Stimulated activated CD4-positive, alpha-beta T cell treated with anti-CD3 and anti-CD28 coated beads, Interleukin-12 subunit alpha, Interleukin-12 subunit beta, amount 100 ng/mL, for 24 hours (primary cell): ENCODE measurements at regions not wholly inside any gene's neighbourhood (a gene's known extent, or its start where the extent isn't known, plus 50 kb on each side); places are given as distances from the start of the nearest gene placed in this dataset.

Experiments
- DNase-seq, 2 experiments: peaks; one replicate each; pipeline ENCODE4 v3.0.0-alpha.2; 2020; ENCODE audit warnings: low read depth in 2 of 2

DNA sequence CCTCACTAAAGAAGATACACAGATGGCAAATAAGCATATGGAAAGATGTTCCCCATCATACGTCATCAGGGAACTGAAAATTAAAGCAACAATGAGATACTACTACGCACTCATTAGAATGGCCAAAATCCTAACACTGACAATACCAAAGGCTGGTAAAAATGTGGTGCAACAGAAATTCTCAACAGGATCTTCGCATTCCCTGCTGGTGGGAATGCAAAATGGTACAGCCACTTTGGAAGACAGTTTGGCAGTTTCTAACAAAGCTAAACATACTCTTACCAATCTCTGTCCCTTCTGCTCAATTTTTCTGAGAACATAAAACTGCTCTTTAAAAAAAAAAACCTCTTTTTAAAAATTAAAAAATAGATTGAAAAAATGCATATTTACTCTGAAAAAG, 300.2 kb downstream of the FBXW7 start:
- DNase-seq = no peak

DNA sequence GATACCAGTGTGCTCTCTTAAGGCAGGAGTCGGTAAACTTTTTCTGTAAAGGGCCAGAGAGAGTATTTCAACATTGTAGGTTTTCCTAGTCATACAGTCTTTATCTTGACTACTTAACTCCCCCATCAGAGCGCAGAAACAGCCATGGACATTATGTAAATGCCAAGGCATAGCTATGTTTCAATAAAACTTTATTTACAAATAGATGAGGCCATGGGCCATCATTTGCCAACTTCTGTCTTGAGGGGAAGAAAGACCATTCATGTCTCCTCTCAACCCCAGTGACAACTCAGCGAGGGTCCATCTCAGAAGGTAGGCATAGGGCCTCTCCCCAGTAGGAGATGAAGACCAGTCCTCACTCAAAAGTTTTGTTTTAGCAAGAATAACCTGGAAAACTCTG, 301.3 kb downstream of the FBXW7 start:
- DNase-seq = no peak

DNA sequence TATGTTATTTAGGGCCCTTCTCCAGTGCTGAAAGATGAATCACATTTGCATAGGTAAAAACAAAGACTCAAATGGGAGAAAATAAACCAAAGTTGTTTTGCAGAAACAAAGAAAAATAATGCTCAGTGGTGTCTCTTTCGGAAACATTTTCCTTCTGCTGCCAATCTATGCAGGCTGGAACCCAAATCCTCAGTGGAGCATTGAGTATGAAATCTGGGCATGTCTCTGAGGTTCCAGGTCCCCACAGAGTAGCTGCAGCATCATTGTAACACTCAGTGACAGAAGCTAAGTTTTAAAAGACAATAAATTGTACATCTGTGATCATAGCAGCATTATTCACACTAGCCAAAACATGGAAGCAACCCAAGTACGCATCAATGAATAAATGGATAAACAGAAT, 303.6 kb downstream of the FBXW7 start:
- DNase-seq = no peak

DNA sequence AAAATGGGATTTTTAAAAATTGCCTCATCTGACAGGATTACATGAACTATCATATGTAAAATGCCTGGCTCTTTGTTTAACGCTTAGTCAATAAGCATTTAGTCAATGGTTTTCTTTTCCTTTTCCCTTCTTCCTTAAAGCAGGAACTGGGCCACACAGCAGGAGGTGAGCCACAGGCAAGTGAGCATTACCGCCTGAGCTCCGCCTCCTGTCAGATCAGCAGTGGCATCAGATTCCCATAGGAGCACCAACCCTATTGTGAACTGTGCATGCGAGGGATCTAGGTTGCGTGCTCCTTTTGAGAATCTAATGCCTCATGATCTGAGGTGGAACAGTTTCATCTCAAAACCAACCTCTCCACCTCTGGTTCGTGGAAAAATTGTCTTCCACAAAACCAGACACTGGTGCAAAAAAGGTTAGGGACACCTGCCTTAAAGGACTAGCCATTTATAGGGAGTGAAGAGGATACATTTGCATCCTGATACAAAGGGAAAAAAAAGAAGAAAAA, 306.1 kb downstream of the FBXW7 start:
- DNase-seq = no peak

DNA sequence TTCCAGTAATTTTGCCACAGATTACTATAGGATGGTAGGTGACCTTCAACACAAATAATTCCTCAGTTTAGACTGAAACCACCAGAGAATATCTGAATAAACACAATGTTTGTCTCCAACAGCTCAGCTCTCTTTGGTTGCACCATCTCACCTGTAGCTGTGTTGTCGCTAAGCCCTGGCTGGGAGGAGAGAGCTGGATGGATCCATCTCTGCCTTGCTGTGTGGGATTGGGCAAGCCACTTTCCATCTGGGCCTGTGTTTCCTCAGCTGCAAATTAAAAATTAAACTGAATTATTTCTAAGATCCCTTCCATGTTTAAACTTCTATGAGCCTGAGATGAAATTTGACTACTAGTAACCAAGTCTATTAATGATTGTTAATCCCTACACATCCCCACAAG, 310.2 kb downstream of the FBXW7 start:
- no peak for DNase-seq

DNA sequence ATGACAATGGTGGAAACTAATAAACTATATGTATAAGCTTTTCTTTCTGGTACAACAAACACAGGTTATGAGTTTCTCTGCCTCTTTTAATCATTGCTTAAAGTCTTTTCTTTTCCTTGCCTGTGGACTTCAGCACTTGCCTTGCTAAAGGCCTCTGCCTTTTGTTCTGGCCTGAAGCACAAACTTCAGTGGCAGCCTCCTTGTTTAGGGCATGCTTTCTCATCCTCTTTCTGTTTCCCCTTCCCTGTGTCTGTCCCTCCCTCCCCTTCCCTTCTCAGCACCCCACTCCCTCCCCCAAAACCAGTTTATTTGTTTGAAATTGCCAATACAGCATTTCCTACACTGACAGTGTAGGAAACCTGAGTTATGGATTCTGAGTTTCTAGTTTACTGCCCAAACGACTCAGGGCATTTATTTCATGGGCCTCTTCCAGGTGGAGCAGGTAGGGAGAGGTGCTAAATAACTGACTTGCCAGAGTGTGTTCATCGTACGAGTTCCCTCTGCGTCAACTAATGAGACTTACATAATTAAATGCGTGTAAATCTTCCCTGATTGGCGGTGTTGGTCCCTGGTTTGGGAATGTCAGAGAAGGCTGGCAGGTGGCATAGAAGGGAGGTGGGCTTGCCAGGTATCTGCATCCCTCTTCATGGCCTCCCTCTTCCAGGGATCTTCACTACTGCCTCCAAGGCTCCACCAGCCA, 311.0 kb downstream of the FBXW7 start:
- no peak for DNase-seq

DNA sequence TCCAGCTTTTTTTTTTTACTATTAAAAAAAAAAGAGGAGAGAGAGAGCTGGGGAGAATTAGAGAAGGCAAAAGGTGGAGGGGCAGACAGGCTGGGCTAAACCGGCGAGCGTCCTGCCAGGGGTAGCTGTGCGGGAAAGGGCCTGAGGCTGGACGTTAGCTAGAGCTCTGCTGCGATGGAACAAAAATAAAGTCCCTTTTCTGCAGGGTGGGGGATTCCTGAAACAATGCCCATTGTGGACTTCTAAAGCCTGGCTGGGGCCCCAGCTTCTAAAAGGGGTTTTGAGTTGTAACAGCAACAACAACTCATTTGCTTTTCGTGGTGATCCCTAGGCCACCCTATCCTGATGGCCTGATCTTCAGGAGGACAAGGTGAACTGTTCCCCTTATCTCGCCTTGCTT, 311.7 kb downstream of the FBXW7 start:
- DNase-seq = no peak

DNA sequence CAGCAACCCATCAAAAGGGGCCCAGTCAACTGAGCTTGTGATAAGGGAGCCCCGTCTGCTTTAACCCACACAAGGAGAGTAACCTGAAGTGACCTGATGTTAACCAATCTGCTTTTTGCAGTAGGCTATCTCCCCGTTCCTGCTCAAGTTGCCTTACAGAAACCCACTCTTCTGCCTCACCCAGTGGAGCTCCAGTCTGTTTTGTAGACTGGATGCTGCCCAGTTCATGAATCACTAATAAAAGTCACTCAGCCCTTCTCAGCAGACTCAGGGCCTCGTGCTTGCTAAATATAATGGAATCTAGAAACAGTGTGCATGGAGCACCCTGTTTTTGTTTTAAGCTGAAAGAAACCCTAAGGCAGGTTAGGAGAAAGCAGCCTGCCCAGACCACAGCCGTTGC, 312.3 kb downstream of the FBXW7 start:
- no peak for DNase-seq

DNA sequence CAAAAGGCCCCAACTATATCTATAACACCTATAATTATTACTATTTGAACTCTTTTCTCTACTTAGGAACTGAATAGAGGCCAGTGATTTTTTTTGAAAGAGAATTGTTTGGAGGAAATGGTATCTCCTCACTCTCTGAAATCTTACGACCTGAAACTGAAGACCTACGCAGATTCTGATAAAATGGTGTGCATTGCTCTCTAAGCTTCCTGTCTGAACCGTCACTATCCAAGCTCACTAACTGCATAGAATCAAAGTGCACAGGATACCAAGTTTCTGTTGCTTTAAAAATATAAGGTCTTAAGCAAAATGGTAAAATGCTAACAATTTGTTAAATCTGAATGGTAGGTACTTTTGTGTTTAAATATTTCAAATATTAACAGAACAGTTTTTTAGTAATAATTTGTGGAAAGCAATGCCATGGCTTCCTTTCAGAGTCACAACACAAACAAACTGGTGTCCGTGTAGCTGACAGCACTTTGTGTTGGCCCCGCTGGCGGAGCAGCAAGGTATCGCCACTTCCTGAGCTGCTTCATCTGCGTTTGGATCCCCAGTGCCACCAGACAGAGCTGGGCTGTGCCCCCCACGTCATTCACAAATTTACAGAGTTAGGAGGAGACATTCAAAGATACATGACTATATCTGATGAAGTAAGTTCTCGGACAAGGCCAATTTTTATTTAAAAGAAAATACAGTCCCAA, 313.9 kb downstream of the FBXW7 start:
- no peak for DNase-seq

DNA sequence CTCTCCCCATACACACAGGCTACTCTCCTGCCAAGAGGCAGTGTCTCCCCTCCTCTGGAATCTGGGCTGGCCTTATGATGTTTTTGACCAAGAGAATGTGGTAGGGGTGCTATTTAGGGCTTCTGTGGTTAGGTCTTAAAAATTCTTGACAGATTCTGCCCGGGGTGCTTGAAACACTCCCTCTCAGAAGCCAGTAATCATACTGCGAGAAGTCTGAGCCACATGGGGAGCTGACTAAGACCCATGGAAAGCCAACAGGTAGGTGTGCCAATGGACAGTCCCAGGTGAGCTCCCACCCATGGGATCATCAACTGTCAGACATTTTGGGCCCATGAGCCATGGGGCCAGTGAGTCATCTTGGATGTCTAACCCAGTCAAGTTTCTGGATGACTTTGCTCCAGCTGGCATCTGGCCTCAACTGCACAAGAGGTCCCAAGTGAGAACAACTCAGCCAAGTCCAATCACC, 315.7 kb downstream of the FBXW7 start:
- DNase-seq = peak in 1 of 2 experiments; percentile 3

DNA sequence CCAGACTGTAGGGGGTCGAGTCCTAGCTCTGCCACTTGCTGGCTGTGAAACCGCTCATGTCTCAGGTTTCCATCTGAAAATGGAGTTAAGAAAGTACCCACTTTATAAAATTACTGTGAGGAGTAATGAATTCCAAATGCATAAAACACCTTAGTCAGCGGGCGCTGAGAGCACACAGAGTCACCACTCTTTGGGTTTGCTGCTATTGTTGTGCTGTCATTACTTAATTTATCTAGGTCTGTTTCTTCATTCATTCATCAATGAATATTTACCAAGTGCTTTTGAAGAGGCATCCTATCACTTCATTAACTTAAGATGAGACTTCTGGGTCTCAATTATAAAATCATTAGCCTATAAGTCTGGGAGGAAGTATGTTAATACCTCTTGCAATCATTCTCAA, 317.3 kb downstream of the FBXW7 start:
- DNase-seq = no peak

DNA sequence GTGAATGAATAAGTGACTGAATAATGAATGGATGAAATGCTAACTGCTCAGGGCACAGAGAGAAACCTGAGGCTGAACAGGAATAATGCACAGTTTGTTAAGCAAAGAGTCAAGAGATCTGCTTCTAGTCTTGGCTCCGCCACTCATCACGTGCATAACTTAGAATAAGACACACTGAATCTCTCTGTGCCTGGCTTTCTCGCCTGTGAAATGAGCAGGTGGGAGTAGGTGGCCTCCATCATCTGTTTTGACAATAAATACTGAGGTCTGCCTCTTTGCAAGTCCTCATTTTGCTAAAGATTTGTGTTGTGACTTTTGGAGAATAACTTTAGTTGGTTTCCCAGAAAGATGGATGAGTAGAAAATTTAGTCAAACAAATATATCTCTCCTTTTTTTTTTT, 318.0 kb downstream of the FBXW7 start:
- DNase-seq = no peak

DNA sequence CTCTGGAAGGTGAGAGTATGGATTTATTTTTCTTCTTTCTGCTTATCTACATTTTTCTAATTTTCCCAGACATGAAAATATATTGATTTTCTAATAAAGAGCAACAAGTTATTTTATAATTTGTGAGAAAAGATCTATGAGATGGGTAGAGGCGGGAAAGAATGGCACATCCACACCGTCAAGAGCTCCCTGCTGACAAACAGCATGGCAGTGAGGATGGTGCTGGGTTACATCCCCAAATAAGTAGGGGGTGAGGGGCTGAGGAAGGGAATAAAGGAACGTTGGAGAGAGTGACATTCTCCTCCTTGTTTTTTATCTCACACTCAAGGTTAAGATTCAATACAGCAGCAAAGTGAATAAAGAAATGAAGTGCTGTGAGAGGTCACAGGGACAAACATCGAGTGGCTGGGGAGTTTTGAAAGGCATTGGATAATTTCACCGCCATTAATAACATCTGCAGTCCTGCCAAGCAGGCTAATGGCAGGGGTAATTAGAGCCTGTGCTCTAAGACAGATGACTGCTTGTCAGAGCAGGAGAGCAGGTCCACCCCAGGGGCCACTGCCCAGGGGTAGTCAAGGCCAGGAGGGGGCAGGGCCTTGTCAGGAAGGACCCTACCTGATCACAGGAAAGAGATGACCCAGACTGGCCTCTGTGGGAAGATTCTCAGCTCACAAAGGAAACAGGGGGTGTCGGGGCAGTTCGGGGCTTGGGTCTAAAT, 323.8 kb downstream of the FBXW7 start:
- no peak for DNase-seq

DNA sequence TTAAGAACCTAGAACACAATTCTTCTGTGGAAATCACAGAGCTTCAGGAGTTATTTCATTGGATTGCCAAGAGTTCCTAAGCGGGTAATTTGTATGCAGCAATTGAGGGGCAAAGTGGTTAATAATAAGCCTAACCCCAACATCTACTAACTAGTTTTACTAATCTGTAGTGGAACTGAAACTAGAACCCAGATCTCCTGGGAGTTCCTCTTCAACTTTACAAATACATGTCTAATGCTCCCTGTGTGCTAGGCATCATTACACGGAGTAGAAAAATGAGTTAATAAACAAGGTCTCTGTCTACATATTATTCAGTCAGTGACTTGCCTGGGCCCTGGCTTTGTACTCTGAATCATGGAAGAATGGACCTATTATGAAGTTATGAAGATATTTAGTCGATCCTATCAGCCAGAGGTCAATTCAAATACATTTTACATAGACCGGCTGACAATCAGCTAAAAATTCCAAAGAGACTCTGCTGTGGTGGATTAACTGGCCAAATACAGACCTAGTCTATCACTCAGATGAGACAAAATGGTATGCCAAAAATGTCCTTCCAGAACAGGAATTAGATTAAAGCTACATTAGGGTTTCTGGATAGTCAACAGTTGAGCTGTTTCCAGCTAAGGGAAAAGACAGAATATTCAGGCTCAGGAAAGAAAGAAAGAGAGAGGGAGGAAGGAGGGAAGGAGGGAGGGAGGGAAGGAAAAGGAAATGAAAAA, 326.0 kb downstream of the FBXW7 start:
- no peak for DNase-seq

DNA sequence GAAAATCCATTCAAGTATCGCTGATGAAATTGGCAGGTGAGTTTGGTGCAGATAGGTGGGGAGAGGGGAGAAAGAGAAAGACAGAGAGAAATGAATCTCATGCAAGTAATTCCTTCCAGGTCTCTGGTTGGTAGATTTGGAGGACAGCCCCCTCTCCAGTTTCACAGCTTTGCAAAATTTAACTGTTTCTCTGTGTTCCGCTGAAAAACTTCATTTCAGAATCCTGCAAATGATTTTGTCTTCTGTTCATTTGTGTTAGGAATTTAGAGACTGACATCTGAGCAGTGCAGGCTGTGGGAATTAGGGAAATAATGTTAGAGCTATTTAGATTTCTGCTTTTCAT, 328.5 kb downstream of the FBXW7 start:
- no peak for DNase-seq

DNA sequence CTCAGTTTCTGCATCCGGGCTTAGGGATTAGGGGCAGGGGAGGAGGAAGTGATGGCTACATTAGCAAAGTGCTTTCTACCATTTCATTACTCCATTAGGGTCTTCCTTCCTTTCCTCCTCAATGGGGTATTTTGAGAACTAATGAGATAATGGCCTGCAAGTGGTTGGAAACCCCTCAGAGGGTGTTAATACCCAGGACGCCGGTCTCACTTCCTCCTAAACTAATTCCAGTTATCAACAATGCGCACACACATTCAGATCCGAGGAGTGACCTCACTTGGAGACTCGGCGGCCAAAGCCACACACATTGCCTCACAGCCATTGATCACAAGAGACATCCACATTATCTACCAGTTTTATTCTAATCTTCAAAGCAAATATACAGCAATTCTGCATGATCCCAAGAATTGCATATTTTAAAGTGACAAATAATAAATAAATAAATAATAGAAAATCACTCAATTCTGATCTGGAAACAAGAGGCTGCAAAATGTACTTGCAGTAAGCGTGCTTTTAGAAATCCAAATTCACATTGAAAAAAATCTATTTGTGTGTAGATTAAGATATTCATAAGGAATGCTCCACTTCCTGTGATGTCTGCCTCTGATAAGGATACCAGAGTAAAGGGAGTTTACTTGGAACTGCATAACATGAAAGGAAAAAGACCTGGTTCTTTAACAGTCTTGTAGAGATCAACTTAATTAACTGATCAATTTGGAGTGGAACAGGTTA, 329.1 kb downstream of the FBXW7 start:
- DNase-seq = no peak

DNA sequence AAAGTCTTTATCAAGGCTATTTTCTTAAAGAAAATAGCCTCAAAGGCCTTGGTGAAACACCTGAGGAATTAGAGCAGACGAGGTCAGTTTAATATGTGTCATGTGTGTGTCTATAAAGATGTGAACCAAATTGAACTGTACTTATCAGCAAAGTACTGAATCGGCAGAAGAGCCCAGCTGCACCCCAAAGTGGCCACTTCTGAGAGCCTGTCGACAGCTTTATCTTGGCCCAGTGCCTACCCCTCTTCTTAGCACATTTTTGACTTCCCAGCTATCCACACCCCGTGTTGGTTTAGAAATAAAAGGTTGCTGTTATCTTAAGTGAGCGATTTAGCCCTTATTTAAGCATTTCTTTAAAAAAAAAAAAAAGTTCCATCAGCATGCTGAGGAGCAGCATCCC, 329.7 kb downstream of the FBXW7 start:
- DNase-seq = no peak

DNA sequence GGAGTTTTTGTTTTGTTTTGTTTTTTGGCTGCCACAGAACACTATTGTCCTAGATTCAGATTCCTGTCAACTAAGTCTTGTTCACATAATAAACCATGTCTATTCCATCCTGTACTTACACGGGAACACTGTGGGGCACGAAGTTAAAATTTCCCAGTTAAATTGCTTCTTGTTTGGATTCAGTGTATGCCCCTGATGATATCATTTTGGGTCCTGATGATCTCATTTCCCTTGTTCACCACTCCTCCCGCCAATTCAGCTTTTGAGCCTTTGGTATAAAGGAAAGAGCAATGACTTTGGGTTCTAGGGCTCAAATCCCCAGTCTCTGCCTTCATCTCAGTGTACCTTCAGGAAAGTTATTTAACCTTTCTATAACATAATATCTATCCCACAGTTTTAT, 333.5 kb downstream of the FBXW7 start:
- DNase-seq = no peak

DNA sequence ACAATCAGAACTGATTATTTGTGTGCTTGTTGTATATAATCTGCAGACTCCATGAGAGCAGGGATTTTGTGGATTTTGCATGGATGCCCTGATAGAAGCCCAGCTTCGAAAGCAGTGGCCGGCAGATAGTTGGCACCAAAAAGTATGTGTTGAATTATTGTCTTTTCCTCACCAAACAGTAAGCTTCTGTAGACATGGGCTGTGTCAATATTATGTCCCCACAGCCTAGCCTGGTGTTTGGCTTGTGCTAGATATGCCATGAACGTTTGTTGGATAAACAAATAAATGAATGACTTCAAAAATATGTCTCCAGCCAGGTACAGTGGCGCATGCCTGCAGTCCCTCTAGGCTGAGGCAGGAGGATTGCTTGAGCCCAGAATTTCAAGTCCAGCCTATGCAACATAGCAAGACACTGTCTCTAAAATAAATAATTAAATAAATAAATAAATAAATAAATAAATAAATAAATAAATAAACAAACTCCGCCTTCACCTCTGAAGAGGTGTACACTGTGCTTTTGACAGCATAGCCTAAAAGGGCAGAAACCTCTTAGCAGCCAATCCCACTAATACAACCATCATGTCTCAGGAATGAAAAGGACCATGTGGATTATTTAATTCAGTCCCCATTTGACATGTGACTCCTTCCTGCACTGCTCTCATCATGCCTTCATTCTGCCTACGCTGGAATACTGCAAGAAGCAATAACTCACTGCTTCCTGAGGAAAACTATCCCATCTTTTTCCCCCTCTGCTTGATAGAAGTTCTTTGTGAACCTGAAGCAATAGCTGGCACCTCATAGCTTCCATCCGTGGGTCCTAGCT, 335.2 kb downstream of the FBXW7 start:
- no peak for DNase-seq

DNA sequence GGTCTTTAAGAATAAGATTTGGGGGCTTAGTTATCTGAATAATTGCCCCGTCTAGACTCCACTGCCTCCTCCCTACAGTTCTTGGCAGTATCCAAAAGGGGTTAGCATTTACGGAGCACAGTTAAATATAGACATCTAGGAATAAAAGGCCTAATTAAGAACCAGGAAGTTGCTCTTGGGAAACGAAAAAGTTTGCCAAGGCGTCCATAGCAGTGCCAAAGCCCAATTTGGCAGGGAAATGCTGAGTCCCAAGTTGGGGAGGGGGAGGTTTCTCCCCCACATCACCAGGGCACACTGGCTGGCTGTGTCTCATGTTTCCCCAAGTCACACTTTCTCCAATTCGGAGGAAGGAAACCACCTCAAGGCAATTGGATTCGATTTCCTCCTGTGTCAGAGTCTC, 338.7 kb downstream of the FBXW7 start:
- no peak for DNase-seq

DNA sequence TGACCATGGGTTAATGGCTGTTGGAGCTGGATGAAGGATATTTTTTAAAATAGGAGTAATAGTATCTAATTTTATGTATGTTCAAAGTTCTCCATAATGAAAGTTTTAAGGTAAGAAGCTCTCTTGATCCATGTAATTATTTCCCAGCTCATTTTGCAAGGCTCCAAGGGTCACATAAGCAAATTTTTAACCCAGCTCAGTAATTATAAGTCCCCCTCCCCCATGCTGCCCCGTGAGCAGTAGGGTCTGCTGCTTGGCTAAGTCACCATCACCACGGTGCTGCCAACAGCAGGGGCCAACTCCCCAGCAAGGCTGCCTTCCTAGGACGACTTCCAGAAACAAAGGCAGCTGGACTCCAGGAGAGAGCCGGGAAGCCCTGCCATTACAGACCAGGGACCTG, 340.0 kb downstream of the FBXW7 start:
- no peak for DNase-seq
